ENCODE measurements at regions not wholly inside any gene's neighbourhood (a gene's known extent, or its start where the extent isn't known, plus 50 kb on each side); places are given as distances from the start of the nearest gene placed in this dataset.
A peak's percentile ranks its signal among the peaks of the same experiment; 100 is the strongest.

- no peak for TF ChIP-seq EP300 (IDR thresholded peaks at IDR 0.05)
- no peak for TF ChIP-seq POLR2AphosphoS5 (IDR thresholded peaks at IDR 0.05)
- TF ChIP-seq CTCF (IDR thresholded peaks at IDR 0.05), result no peak
- TF ChIP-seq POLR2A (IDR thresholded peaks at IDR 0.05), result no peak
- no peak for ATAC-seq
- 76 to 80% methylated on average over 2 of the region's 2 CpGs for WGBS, 2 donors (ENCODE audit: low coverage in 1 of 2)
These were observed 423.5 kb upstream of the ADAMTS5 start for GRCh38 chr21:27390384-27390783.

DNA sequence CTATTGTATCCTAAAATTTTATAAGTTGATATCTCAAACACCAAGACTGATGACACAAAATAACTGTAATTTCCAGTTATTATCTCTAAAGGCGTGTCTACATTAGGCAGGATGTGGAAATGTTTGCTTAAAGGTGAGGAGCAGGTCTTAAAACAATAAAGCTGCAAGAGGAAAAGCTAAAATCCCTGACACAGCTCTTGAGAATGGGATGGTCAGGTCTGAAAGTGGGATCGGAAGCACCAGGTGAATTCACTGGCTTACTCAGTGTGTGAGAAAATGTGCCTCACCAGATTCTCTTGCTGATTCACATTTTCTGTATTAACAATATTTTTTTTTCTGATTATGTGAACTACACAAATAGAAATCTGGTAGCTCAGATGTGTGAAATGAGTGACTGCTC is 421.9 kb upstream of the ADAMTS5 start:
- no peak for ATAC-seq
- Histone ChIP-seq H3K4me1 (no peaks in the 10 kb centered on the region), H3K36me3 (no peaks in the 10 kb centered on the region), H3K27ac (no peak overlapping the region), H3K4me3 (no peak overlapping the region), H3K27me3 (no peaks in the 10 kb centered on the region), H3K9me3 (no peaks in the 10 kb centered on the region)
- TF ChIP-seq POLR2AphosphoS5 (IDR thresholded peaks at IDR 0.05) (no peak), CTCF (IDR thresholded peaks at IDR 0.05) (no peak)
- WGBS, 2 donors (ENCODE audit: low coverage in 1 of 2), result 91 to 95% methylated on average over 2 of the region's 2 CpGs

More at GRCh38 chr21:27390384-27390783, 423.5 kb upstream of the ADAMTS5 start:
- no peaks in the 10 kb centered on the region for H3K36me3 ChIP-seq
- H3K9me3 ChIP-seq, result no peaks in the 10 kb centered on the region
- H3K27ac ChIP-seq, result no peak overlapping the region
- H3K4me3 ChIP-seq, result no peak overlapping the region
- H3K4me1 ChIP-seq, result no peaks in the 10 kb centered on the region
- no peaks in the 10 kb centered on the region for H3K27me3 ChIP-seq

DNA sequence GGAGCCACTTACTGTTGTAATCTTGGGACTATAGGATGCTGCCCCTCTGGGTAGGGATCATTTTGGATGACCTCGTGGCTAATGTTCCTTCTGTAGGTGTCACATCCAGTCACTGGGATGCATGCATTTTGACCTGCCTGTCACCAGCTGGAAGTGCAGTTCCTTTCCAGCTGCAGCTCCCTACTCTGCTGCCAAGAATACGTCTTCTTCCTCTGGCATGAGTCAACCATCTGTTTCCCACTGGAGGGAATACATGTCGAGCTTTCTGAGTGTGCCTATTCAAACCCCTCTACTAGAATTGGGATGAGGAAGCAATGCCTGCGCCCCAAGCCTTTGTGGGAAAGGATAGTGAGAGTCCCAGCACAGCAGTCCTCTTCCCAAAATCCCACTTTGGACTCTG is 415.5 kb upstream of the ADAMTS5 start:
- Histone ChIP-seq H3K27ac (no peak overlapping the region), H3K9me3 (no peaks in the 10 kb centered on the region), H3K4me1 (no peaks in the 10 kb centered on the region), H3K27me3 (no peaks in the 10 kb centered on the region), H3K36me3 (no peaks in the 10 kb centered on the region), H3K4me3 (no peak overlapping the region)
- no peak for TF ChIP-seq CTCF (IDR thresholded peaks at IDR 0.05)
- no peak for TF ChIP-seq POLR2A (IDR thresholded peaks at IDR 0.05)
- TF ChIP-seq EP300 (IDR thresholded peaks at IDR 0.05), result no peak
- TF ChIP-seq POLR2AphosphoS5 (IDR thresholded peaks at IDR 0.05), result no peak
- peak; percentile 34 for ATAC-seq
- WGBS, 2 donors (ENCODE audit: low coverage in 1 of 2), result 49 to 92% methylated on average over 2 to 3 of the region's 4 CpGs

- H3K4me1 ChIP-seq, result no peaks in the 10 kb centered on the region
- no peaks in the 10 kb centered on the region for H3K27me3 ChIP-seq
- H3K9me3 ChIP-seq, result no peaks in the 10 kb centered on the region
- no peak overlapping the region for H3K4me3 ChIP-seq
- no peaks in the 10 kb centered on the region for H3K36me3 ChIP-seq
- H3K27ac ChIP-seq, result no peak overlapping the region
- peak; percentile 60 for ATAC-seq
- TF ChIP-seq CTCF (IDR thresholded peaks at IDR 0.05) (no peak), POLR2A (IDR thresholded peaks at IDR 0.05) (no peak)
- 70 to 93% methylated on average over 2 of the region's 2 CpGs for WGBS, 2 donors (ENCODE audit: low coverage in 1 of 2)
These were observed 413.4 kb upstream of the ADAMTS5 start for GRCh38 chr21:27380303-27380702.

DNA sequence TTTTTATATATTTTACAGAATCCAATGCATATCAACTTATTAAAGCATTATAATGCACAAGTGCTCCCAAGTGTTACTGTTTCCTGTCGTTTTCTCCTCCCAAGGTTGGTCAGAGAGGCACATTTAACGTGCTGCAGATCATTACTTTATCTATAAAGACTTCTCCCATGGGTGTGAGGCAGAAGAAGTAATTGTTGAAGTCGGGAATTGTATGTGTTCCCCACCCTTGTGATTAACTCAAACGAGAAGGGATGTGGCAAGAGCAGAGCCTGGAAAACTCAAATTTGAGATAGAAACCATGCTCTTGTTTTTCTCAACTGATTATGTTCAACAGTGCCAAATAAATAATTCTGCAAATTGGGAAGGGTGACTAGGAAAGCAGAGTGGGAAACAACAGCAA is 412.5 kb upstream of the ADAMTS5 start:
- no peaks in the 10 kb centered on the region for H3K9me3 ChIP-seq
- peak; percentile 31 for ATAC-seq
- H3K27me3 ChIP-seq, result no peaks in the 10 kb centered on the region
- 45 to 51% methylated on average over 3 to 4 of the region's 4 CpGs for WGBS, 2 donors (ENCODE audit: low coverage in 1 of 2)
- H3K4me1 ChIP-seq, result no peaks in the 10 kb centered on the region
- H3K36me3 ChIP-seq, result no peaks in the 10 kb centered on the region
- H3K4me3 ChIP-seq, result no peak overlapping the region
- H3K27ac ChIP-seq, result no peak overlapping the region
- TF ChIP-seq CTCF (IDR thresholded peaks at IDR 0.05) (no peak), POLR2A (IDR thresholded peaks at IDR 0.05) (no peak), EP300 (IDR thresholded peaks at IDR 0.05) (no peak), POLR2AphosphoS5 (IDR thresholded peaks at IDR 0.05) (no peak)
